HepG2 (cell line): ENCODE measurements at regions not wholly inside any gene's neighbourhood (a gene's known extent, or its start where the extent isn't known, plus 50 kb on each side); places are given as distances from the start of the nearest gene placed in this dataset.

Source experiments
- ATAC-seq: fragments of 200-7000 bp; cut with Tn5 transposase; 3 replicates; pipeline ENCODE4 v1.9.1; 2020; ENCODE audit warnings: mild to moderate bottlenecking, moderate library complexity
- BruUV-seq: library from RNA; stranded (reverse); fragments of 400-500 nt; replicated peaks from 2 replicates; lab custom pipeline; 2021; lab: Mats Ljungman, UMichigan
- CTCF ChIA-PET: fragments of 300-600 bp; formaldehyde crosslinking; extraction: SDS; loops from one replicate; lab custom pipeline; 2021; ENCODE audit warnings: low total read pairs, inconsistent platforms, low intra/inter-chr PET ratio; lab: Yijun Ruan, JAX
- POLR2A ChIA-PET: fragments of 350-600 bp; sonication (Branson Sonifier 250); formaldehyde crosslinking; loops from one replicate; lab custom pipeline; 2020; ENCODE audit warnings: antibody characterized with exemption, inconsistent platforms; lab: Yijun Ruan, JAX
- DNase-seq: peaks from one replicate; pipeline ENCODE4 v3.0.0-alpha.2; 2015; ENCODE audit warnings: low spot score
- FAIRE-seq: peaks from 3 replicates; lab custom pipeline; 2011; peaks lifted over from hg19 to GRCh38; lab: Jason Lieb, UNC
- H2AFZ ChIP-seq: one replicate; pipeline ENCODE4 v1.6.1; 2011; ENCODE audit warnings: low read length, inconsistent platforms
- H3K27ac ChIP-seq: fragments of 300-600 bp; 3 replicates; pipeline ENCODE4 v1.8.0; 2011; ENCODE audit warnings: mixed run types, mild to moderate bottlenecking, mixed read lengths, low read length, inconsistent platforms; ENCODE audit not compliant: insufficient read depth; ENCODE audit errors: extremely low read length
- H3K27me3 ChIP-seq, 2 experiments: fragments of 200-600 bp in 1 of 2; 2 replicates in 1 of 2; 3 replicates in 1 of 2; pipeline versions ENCODE4 v1.6.0 to v1.8.0; 2011; ENCODE audit warnings: low read length in 2 of 2, mild to moderate bottlenecking in 2 of 2, moderate library complexity in 2 of 2, inconsistent platforms in 1 of 2; ENCODE audit not compliant: insufficient read depth in 2 of 2, control insufficient read depth in 1 of 2
- H3K36me3 ChIP-seq, 2 experiments: fragments of 200-600 bp in 1 of 2; replicated peaks in 1 of 2; 2 replicates in 1 of 2; 3 replicates in 1 of 2; pipeline versions ENCODE4 v1.5.1 to v1.8.0; 2011; ENCODE audit warnings: low read length in 2 of 2, inconsistent platforms in 1 of 2; ENCODE audit not compliant: insufficient read depth in 2 of 2, control insufficient read depth in 1 of 2
- H3K4me1 ChIP-seq: 2 replicates; pipeline ENCODE4 v1.5.1; 2012; ENCODE audit warnings: low read length, inconsistent platforms; ENCODE audit not compliant: insufficient read depth
- H3K4me2 ChIP-seq: 2 replicates; pipeline ENCODE4 v1.6.0; 2011; ENCODE audit warnings: low read depth, low read length, inconsistent platforms
- H3K4me3 ChIP-seq, 3 experiments: fragments of 200-600 bp in 1 of 3; sonication (generic), shearing (Covaris generic) in 1 of 3; replicated peaks in 1 of 3; 2 replicates each; pipeline ENCODE4 v1.5.1; 2011 to 2016; ENCODE audit warnings: low read length in 3 of 3, inconsistent platforms in 2 of 3, low read depth in 2 of 3, mild to moderate bottlenecking in 2 of 3, control low read depth in 1 of 3, mixed read lengths in 1 of 3; ENCODE audit not compliant: insufficient read depth in 1 of 3
- H3K79me2 ChIP-seq: one replicate; pipeline ENCODE4 v1.6.1; 2011; ENCODE audit warnings: low read length, inconsistent platforms; ENCODE audit not compliant: insufficient read depth
- H3K9ac ChIP-seq: 2 replicates; pipeline ENCODE4 v1.6.0; 2011; ENCODE audit warnings: mild to moderate bottlenecking, low read depth, low read length, inconsistent platforms; ENCODE audit not compliant: insufficient read depth
- H3K9me3 ChIP-seq: 2 replicates; pipeline ENCODE4 v1.5.1; 2012; ENCODE audit warnings: mild to moderate bottlenecking, low read length
- H4K20me1 ChIP-seq: 2 replicates; pipeline ENCODE4 v1.6.0; 2011; ENCODE audit warnings: inconsistent platforms, mild to moderate bottlenecking, low read length, moderate library complexity; ENCODE audit not compliant: insufficient read depth
- DPF2 ChIP-seq: sonication (generic); formaldehyde crosslinking; IDR thresholded peaks from 2 replicates; pipeline ENCODE4 v1.4.0; 2020; ENCODE audit warnings: mild to moderate bottlenecking, low read depth, missing genetic modification reagents, borderline replicate concordance
- NKX3-1 ChIP-seq: sonication (generic); formaldehyde crosslinking; IDR thresholded peaks from 2 replicates; pipeline ENCODE4 v1.5.0; 2020; ENCODE audit warnings: missing genetic modification reagents
- PAF1 ChIP-seq: IDR thresholded peaks from 2 replicates; pipeline ENCODE4 v1.6.1; 2016; ENCODE audit warnings: missing genetic modification reagents, missing compliant biosample characterization
- PITX1 ChIP-seq: sonication (generic); formaldehyde crosslinking; IDR thresholded peaks from 2 replicates; pipeline ENCODE4 v1.5.1; 2020; ENCODE audit warnings: mild to moderate bottlenecking, missing genetic modification reagents
- PTBP1 ChIP-seq: fragments of 200-400 bp; formaldehyde crosslinking; IDR thresholded peaks from 2 replicates; pipeline ENCODE4 v1.6.1; 2018; ENCODE audit warnings: low read length, low read depth; ENCODE audit not compliant: poor library complexity, severe bottlenecking
- SP2 ChIP-seq: sonication (generic); formaldehyde crosslinking; IDR thresholded peaks from 2 replicates; pipeline ENCODE4 v1.5.1; 2020; ENCODE audit warnings: mild to moderate bottlenecking, missing genetic modification reagents
- SRSF9 ChIP-seq: fragments of 200-400 bp; formaldehyde crosslinking; IDR thresholded peaks from 2 replicates; pipeline ENCODE4 v1.6.1; 2018; ENCODE audit warnings: borderline replicate concordance, mild to moderate bottlenecking, low read depth, low read length; ENCODE audit not compliant: insufficient read depth, poor library complexity, severe bottlenecking
- TMF1 ChIP-seq: sonication (generic); formaldehyde crosslinking; IDR thresholded peaks from 2 replicates; pipeline ENCODE4 v1.8.1; 2022; ENCODE audit warnings: low read depth, missing genetic modification reagents
- YY1 ChIP-seq: IDR thresholded peaks from 2 replicates; pipeline ENCODE4 v1.6.1; 2011; ENCODE audit warnings: low read length, low read depth, moderate library complexity, mild to moderate bottlenecking; ENCODE audit not compliant: insufficient read depth, insufficient replicate concordance
- ZMAT3 ChIP-seq: sonication (generic); formaldehyde crosslinking; conservative IDR thresholded peaks from 2 replicates; pipeline ENCODE4 v1.7.0; 2021; ENCODE audit warnings: missing genetic modification reagents
- ZNF18 ChIP-seq: sonication (generic); formaldehyde crosslinking; IDR thresholded peaks from 2 replicates; pipeline ENCODE4 v1.8.0; 2022; ENCODE audit warnings: mild to moderate bottlenecking, missing genetic modification reagents; ENCODE audit not compliant: insufficient replicate concordance
- ZNF281 ChIP-seq: sonication (generic); formaldehyde crosslinking; IDR thresholded peaks from 2 replicates; pipeline ENCODE4 v1.4.0; 2020; ENCODE audit warnings: missing genetic modification reagents, borderline replicate concordance
- ZNF660 ChIP-seq: sonication (generic); formaldehyde crosslinking; IDR thresholded peaks from 2 replicates; pipeline ENCODE4 v1.5.1; 2020; ENCODE audit warnings: mild to moderate bottlenecking, low read depth, missing genetic modification reagents, borderline replicate concordance
- WGBS: methylation state at CpG from one replicate; pipeline ENCODE4 v1.1.6; 2017; ENCODE audit warnings: low lambda C conversion rate; 5-methylcytosine and 5-hydroxymethylcytosine counted together
- in situ Hi-C: cut with HindIII; loops from 2 replicates; pipeline ENCODE4 v1.10.0; 2017; ENCODE audit warnings: low pct_unique_long_range_greater_than_20kb; ENCODE audit not compliant: extremely low pct_ligation_motif_present
- intact Hi-C: fragments of 100-400 bp; cut with micrococcal nuclease; formaldehyde crosslinking; loops from one replicate; pipeline ENCODE4 v1.10.0; 2022; ENCODE audit not compliant: unreplicated experiment
- TF ChIP-seq, protein P1 (sequence below): fragments of 450-650 bp; IDR thresholded peaks from 2 replicates; pipeline ENCODE4 v1.6.1; 2017; ENCODE audit warnings: mild to moderate bottlenecking

DNA sequence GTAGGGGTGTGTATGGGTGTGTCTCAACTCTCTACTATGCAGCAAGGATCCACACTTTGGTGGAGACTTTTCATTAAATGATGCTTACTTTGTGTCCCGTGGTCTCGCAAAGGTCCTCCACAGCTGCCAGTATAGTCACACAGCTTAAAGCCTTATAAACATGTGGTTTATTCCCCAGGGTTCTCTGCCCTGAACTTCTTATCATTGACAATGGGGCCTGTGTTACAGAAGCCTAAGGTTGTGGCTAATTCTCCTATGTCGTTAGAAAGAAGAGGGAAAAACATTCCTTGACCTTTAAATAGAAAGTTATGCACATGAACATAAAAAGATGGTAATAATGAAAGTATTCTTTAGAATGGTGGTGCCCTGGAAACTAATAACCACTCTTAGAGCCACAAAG lies 201.4 kb downstream of the INHBA start:
- Histone ChIP-seq H3K4me2 (no peak overlapping the region), H3K4me3 (no peak overlapping the region), H3K9ac (no peak overlapping the region), H3K27me3 (no peaks in the 10 kb centered on the region), H3K4me1 (no peaks in the 10 kb centered on the region), H3K79me2 (no peaks in the 10 kb centered on the region), H4K20me1 (no peaks in the 10 kb centered on the region), H3K27ac (no peak overlapping the region), H3K36me3 (no peaks in the 10 kb centered on the region), H2AFZ (no peak overlapping the region), H3K9me3 (peaks cover 33% of the 10 kb centered on the region)
- CTCF ChIA-PET: no interaction called here
- ATAC-seq: no peak
- 61% methylated on average over 3 of the region's 3 CpGs for WGBS
- no peak for FAIRE-seq
- intact Hi-C loops (no loop called here), in situ Hi-C loops (no loop called here)
- no TSS peak for BruUV-seq
- no peak for DNase-seq
- POLR2A ChIA-PET: no interaction called here
- TF ChIP-seq NKX3-1 (no peak), PTBP1 (no peak), ZNF660 (no peak), SP2 (no peak), ZNF281 (CRISPR knock-in tag) (no peak), SRSF9 (no peak), ZMAT3 (no peak), DPF2 (CRISPR knock-in tag) (no peak), YY1 (no peak), PITX1 (CRISPR knock-in tag) (no peak), ZNF18 (no peak), TMF1 (CRISPR knock-in tag) (no peak), PAF1 (CRISPR knock-in tag) (no peak)
- TF ChIP-seq, protein P1, sequence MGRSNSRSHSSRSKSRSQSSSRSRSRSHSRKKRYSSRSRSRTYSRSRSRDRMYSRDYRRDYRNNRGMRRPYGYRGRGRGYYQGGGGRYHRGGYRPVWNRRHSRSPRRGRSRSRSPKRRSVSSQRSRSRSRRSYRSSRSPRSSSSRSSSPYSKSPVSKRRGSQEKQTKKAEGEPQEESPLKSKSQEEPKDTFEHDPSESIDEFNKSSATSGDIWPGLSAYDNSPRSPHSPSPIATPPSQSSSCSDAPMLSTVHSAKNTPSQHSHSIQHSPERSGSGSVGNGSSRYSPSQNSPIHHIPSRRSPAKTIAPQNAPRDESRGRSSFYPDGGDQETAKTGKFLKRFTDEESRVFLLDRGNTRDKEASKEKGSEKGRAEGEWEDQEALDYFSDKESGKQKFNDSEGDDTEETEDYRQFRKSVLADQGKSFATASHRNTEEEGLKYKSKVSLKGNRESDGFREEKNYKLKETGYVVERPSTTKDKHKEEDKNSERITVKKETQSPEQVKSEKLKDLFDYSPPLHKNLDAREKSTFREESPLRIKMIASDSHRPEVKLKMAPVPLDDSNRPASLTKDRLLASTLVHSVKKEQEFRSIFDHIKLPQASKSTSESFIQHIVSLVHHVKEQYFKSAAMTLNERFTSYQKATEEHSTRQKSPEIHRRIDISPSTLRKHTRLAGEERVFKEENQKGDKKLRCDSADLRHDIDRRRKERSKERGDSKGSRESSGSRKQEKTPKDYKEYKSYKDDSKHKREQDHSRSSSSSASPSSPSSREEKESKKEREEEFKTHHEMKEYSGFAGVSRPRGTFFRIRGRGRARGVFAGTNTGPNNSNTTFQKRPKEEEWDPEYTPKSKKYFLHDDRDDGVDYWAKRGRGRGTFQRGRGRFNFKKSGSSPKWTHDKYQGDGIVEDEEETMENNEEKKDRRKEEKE: no peak
